ENCODE measurements at regions not wholly inside any gene's neighbourhood (a gene's known extent, or its start where the extent isn't known, plus 50 kb on each side); places are given as distances from the start of the nearest gene placed in this dataset.

- Histone ChIP-seq H3K4me2 (ENCODE audit: insufficient read depth, low read length) (no peak overlapping the region), H4K20me1 (replicated peaks; ENCODE audit: control insufficient read depth, insufficient read depth, low read length) (no peaks in the 10 kb centered on the region), H2AFZ (ENCODE audit: low read depth, low read length) (no peak overlapping the region), H3K79me2 (ENCODE audit: control insufficient read depth, insufficient read depth, low read length) (no peaks in the 10 kb centered on the region), H3K4me3 (no peak overlapping the region), H3K4me1 (replicated peaks in 1 of 2; ENCODE audit: control insufficient read depth in 2 of 2, insufficient read depth in 2 of 2, low read length in 2 of 2) (no peaks in the 10 kb centered on the region), H3K9me1 (ENCODE audit: control insufficient read depth, insufficient read depth, low read length) (no peaks in the 10 kb centered on the region), H3K9me3 (replicated peaks; ENCODE audit: control insufficient read depth, insufficient read depth, low read depth, low read length) (no peaks in the 10 kb centered on the region), H3K27ac (ENCODE audit: extremely low read depth, low read depth, low read length) (no peak overlapping the region), H3K36me3 (ENCODE audit: control insufficient read depth, insufficient read depth, low read length) (no peaks in the 10 kb centered on the region), H3K9ac (ENCODE audit: insufficient read depth in 1 of 2, low read depth in 2 of 2, low read length in 2 of 2) (no peak overlapping the region), H3K27me3 (ENCODE audit: control insufficient read depth in 2 of 2, insufficient read depth in 2 of 2, low read length in 2 of 2) (no peaks in the 10 kb centered on the region)
- TF ChIP-seq AFF1 (IDR thresholded peaks at IDR 0.05; ENCODE audit: low read depth in 1 of 2, partially characterized antibody in 2 of 2) = no peak
- no peak for TF ChIP-seq SMAD3 (CRISPR knock-in tag; conservative IDR thresholded peaks at IDR 0.05)
- no peak for TF ChIP-seq DACH1 (IDR thresholded peaks at IDR 0.05; ENCODE audit: partially characterized antibody)
- TF ChIP-seq TARDBP (IDR thresholded peaks at IDR 0.05) = no peak
- no peak for TF ChIP-seq HDAC8 (tag; IDR thresholded peaks at IDR 0.05)
- no peak for TF ChIP-seq POLR3G (IDR thresholded peaks at IDR 0.05; ENCODE audit: extremely low read depth, insufficient read length, insufficient replicate concordance)
- no peak for TF ChIP-seq ZNF277 (CRISPR knock-in tag; IDR thresholded peaks at IDR 0.05; ENCODE audit: borderline replicate concordance)
- TF ChIP-seq MIER1 (IDR thresholded peaks at IDR 0.05; ENCODE audit: low read depth) = no peak
- no peak for TF ChIP-seq SRSF7 (optimal IDR thresholded peaks at IDR 0.05; ENCODE audit: low read depth, low read length)
- TF ChIP-seq RBM25 (IDR thresholded peaks at IDR 0.05; ENCODE audit: low read depth, low read length, severe bottlenecking) = no peak
- TF ChIP-seq HINFP (tag; conservative IDR thresholded peaks at IDR 0.05; ENCODE audit: low read depth) = no peak
- TF ChIP-seq ZBTB7A (IDR thresholded peaks at IDR 0.05; ENCODE audit: borderline replicate concordance, control insufficient read depth, low read depth, low read length) = no peak
- no peak for TF ChIP-seq BACH1 (tag; IDR thresholded peaks at IDR 0.05)
- TF ChIP-seq NR1H2 (CRISPR knock-in tag; IDR thresholded peaks at IDR 0.05) = no peak
- no peak for TF ChIP-seq SP2 (IDR thresholded peaks at IDR 0.05; ENCODE audit: extremely low read depth, low read depth, low read length, poor library complexity, severe bottlenecking)
- TF ChIP-seq MTA3 (IDR thresholded peaks at IDR 0.05; ENCODE audit: borderline replicate concordance) = no peak
- no peak for TF ChIP-seq GTF2A2 (tag; IDR thresholded peaks at IDR 0.05)
- no peak for TF ChIP-seq ZNF830 (CRISPR knock-in tag; IDR thresholded peaks at IDR 0.05)
- TF ChIP-seq PHB2 (IDR thresholded peaks at IDR 0.05; ENCODE audit: low read depth) = no peak
- in situ Hi-C loops (cut with MboI) = no loop called here
- BruUV-seq (replicated peaks) = no TSS peak
- no peak for ATAC-seq
- 0% methylated on average over 1 of the region's 1 CpG for WGBS (ENCODE audit: insufficient coverage, low coverage, missing lambda C conversion rate)
- POLR2A ChIA-PET = no interaction called here
- FAIRE-seq = no peak
- CTCF ChIA-PET (ENCODE audit: low intra/inter-chr PET ratio) = no interaction called here
- no peak for DNase-seq (ENCODE audit: extremely low read depth in 1 of 4, low spot score in 3 of 4)
- intact Hi-C loops (cut with micrococcal nuclease) = no loop called here
Observed at GRCh38 chr18:64398320-64398719, 249.4 kb upstream of the LINC00305 start.

Data from K562 (cell line).